ENCODE measurements at regions not wholly inside any gene's neighbourhood (a gene's known extent, or its start where the extent isn't known, plus 50 kb on each side); places are given as distances from the start of the nearest gene placed in this dataset.
"Not testable (repeated sequence)": the region's sequence is repeated elsewhere in the genome, so short reads cannot be mapped to it uniquely, and the experiment has no call there.

GRCh38 chr10:118948786-118949185, 80.7 kb upstream of the NANOS1 start:
- DNase-seq (ENCODE audit: low read depth) = no peak

DNA sequence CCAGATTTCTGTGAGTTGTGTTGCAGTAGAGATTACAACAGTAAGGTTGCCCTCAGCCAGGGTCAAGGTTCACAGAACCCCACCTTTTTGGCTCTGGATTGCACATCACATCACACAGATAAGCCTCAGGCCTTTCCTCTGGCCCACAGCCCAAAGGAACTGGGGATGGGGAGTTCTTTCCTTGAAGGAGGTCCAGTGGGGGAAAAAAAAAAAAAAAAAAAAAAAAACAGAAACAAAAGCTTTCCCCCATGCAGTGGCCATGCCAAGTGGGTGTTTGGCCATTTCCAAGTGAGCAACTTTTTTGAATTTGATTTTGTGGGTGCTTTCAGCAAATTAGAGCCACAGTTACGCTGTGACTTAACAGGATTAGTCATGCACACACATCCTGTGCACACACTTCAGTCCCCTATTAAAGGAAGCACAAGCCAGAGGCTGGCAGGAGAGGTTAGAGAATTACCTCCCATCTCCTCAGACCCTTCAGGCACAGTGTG, 79.3 kb upstream of the NANOS1 start:
- DNase-seq (ENCODE audit: low read depth) = no peak

GRCh38 chr10:118950997-118951637, 78.4 kb upstream of the NANOS1 start:
- no peak for DNase-seq (ENCODE audit: low read depth)

GRCh38 chr10:118952493-118953295, 76.8 kb upstream of the NANOS1 start:
- no peak for DNase-seq (ENCODE audit: low read depth)

DNA sequence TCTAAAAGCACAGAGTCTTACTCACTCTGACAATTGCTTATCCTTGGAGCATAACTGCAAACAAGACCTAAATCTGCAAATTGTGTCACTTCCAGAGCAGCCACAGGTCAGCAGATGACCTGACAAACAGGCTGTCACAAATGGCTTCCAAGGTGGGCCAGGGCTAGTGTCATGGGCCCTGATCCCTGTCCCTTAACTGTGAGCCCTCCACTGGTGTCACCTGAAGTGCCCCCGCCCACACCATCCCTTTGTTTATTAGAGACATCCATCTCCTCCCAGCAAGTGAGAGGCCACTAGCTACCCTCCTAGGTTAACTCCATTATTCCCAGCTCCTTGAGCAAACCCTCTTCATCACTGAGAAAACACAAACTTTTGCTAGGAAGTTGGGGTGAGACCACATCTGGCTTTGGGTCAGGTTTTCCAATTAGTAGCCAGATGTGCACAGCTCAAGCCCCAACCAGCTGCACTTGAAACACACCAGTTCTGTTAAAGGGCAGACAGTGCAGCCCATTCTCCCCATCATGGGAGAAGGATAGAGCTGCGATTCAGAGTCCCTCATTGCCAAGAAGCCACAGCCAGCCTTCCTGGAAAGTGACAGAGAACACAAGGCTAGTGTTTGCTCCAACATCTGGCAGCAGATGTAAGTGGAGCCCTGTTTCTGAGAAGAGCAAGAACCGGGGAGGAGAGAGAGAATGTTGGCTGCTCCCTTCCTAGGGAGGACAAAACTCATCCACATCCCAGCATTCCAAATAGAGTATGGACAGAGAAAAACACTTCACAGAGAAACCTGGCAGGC, 75.7 kb upstream of the NANOS1 start:
- DNase-seq (ENCODE audit: low read depth) = no peak

- DNase-seq (ENCODE audit: low read depth) = no peak
These were observed 74.0 kb upstream of the NANOS1 start for GRCh38 chr10:118955531-118955930.

- DNase-seq (ENCODE audit: low read depth) = no peak
These were observed 73.3 kb upstream of the NANOS1 start for GRCh38 chr10:118955951-118956801.

DNA sequence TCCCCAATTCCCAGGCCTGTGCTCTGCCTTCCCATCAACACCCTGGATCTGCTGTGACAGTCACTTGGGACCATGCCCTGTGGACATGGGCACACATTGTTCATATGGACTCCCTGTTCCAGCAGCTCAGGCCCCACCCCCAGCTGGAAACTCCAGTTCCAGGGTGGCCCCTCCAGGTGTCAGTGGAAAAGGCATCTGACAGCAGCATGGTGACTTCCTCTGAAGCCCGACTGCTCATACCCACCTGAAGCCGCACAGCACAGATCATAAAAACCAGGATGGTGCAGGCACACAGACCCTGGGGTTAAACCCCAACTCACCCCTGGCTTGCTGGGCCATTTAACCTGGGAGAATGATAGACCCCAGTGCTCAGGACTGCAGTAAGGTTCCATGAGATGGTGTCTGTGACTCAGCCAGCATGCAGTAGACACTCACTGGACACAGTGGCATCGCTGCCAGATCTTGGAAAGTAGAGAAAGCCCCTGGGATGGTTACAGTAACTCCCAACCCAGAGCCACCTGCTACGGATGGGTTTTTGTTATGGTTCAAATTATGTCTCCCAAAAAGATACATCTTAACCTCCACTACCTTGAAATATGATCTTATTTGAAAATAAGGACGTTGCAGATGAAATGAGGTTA, 72.6 kb upstream of the NANOS1 start:
- DNase-seq (ENCODE audit: low read depth) = no peak

- DNase-seq (ENCODE audit: low read depth) = no peak
These were observed 72.1 kb upstream of the NANOS1 start for GRCh38 chr10:118957443-118957825.

DNA sequence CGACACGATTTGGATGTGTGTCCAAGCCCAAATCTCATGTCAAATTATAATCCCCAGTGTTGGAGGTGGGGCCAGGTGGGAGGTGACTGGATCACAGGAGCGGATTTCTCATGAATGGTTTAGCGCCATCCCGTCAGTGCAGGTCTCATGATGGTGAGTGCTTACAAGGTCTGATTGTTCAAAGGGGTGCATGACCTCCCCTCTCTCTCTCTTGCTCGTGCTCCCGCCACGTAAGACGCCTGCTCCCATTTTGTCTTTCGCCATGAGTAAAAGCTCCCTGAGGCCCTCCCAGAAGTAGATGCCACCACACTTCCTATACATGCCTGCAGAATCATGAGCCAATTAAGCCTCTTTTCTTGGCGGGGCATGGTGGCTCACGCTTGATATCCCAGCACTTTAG, 71.5 kb upstream of the NANOS1 start:
- no peak for DNase-seq (ENCODE audit: low read depth)

DNA sequence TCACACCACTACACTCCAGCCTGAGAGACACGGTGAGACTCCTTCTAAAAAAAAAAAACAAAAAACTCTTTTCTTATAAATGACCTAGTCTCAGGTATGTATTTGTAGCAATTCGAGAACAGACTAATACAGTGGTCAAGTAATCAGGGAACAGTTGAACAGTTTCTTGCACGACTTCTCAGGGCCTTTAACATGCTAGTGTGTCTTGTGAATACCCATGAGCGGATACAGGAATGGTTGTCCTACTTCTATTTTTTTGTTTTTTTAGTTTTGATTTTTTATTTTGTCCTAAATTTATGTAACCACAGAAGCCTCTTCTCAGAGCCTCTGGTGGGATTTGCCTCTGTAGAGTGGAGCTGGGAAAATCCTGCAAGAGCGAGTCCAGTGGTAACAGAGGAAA, 71.0 kb upstream of the NANOS1 start:
- no peak for DNase-seq (ENCODE audit: low read depth)

- DNase-seq (ENCODE audit: low read depth) = no peak
These were observed 70.3 kb upstream of the NANOS1 start for GRCh38 chr10:118958984-118959925.

DNA sequence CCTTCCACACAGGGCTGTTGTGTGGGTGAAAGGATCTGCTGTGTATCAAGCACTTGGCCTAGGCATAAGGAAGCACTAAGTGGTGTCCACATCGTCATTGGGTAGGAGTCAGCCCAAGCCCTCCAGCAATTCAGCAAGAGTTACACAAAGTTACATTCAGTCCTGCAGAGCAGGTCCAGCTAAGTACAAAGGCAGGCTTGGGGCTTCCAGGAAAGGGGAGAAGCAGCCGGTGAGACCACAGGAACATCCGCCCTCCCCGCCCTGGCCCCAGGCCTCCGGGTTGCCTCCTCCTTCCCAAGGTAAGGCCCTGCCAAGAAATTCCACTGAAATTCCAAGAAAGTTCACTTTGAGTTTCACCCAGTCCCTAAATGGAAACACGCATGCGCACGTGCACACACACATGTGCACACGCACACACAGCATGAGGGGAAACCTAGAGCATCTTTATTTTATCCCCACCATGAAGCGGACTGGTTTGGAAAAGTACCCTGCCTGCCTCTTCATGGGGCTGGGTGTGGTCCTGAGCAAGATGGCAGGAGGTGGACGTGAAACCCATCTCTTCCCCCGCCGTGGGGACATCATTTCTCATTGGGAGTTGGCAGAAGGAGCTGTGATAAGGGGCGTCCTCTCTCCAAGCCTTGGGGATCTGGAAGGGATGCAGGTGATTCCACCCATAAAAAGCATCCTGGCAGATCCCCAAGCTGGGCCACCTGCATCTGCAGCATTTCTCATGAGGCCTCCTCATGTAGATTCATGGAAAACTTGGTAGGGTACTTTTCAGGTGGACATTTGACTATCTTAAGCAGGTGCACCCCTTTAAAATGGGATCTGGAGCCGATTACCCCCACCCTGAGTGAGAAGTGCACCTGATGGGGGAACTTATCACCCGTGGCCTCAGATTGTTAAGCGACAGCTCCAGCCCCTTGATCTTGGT, 69.1 kb upstream of the NANOS1 start:
- no peak for DNase-seq (ENCODE audit: low read depth)

- DNase-seq (ENCODE audit: low read depth) = no peak
These were observed 68.1 kb upstream of the NANOS1 start for GRCh38 chr10:118961436-118961835.

- not testable (repeated sequence) for DNase-seq (ENCODE audit: low read depth)
These were observed 67.1 kb upstream of the NANOS1 start for GRCh38 chr10:118962331-118962868.

GRCh38 chr10:118963341-118963740, 66.2 kb upstream of the NANOS1 start:
- DNase-seq (ENCODE audit: low read depth) = no peak

DNA sequence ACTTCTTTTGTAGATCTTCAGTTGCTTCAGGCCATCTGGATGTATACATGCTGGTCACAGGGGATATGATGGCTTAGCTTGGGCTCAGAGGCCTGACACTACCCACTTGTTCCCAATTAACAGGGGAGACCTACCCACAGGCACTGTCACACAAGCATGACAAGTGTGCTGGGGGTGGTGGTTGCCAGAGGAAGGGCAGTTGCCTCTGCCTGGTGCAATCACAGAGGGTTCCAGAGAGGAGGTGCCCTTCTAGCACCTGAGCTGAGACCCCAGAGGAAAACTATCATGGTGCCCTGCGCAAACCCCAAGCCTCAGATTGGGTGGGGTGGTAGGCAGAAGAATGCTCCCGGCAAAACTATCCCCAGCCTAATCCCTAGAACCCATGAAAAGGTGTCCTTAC, 65.6 kb upstream of the NANOS1 start:
- no peak for DNase-seq (ENCODE audit: low read depth)

DNA sequence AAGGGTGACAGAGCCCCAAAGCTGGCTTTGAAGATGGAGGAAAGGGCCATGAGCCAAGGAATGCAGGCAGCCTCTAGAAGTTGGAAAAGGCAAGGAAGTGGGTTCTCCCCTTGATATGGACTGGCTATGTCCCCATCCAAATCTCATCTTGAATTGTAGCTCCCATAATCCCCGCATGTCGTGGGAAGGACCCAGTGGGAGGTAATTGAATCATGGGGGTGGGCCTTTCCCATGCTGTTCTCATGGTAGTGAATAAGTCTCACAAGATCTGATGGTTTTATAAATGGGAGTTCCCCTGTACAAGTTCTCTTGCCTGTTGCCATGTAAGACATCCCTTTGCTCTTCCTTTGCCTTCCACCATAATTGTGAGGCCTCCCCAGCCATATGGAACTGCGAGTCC, 65.0 kb upstream of the NANOS1 start:
- DNase-seq (ENCODE audit: low read depth) = not testable (repeated sequence)

DNA sequence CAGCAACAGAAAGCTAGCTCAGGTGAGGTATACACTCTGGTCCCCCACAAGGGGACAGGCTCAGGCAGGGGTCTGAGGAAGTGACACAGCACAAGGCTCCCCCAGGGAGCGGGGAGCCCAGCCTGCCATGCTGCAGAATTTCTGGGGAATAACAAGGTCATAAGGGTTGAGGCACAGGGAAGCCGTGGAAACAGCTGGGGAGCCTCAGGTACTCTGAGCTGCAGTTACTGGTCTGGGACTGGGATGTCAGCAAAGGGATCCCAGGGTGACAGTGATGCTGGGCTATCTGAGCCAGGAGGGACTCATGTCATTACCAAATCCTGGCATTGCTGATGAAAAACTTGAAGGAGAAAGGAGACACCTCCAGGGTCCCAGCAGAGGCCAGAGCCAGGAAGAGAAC, 64.4 kb upstream of the NANOS1 start:
- no peak for DNase-seq (ENCODE audit: low read depth)
